ENCODE measurements at regions not wholly inside any gene's neighbourhood (a gene's known extent, or its start where the extent isn't known, plus 50 kb on each side); places are given as distances from the start of the nearest gene placed in this dataset.

DNA sequence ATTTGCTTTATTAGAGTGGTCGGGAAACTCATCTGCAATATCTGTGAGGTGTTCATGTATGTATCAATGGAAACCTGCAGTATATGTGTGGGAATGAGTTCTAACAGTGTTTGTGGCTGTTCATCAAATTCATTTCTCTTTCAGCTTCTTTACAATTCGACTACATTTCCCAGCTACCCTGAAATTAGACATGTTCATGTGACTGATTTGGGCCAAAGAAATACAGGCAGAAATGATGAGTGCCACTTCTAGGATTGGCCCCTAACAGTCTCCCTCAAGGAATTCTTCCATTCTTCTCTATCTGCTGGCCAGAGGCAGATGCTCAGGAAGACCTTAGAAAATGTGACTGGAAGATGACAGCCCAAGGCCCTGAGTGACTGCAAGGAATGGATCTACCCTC, 114.8 kb upstream of the WAC start:
- ChIA-PET CTCF (no interaction called here), POLR2A (no interaction called here), SMC1A (ENCODE audit: uncharacterized antibody, unreplicated experiment) (no interaction called here), RAD21 (ENCODE audit: unreplicated experiment) (no interaction called here)
- H3K27ac ChIP-seq (ENCODE audit: control insufficient read depth, insufficient read depth), result no peak overlapping the region
- no peak overlapping the region for H3K9ac ChIP-seq (ENCODE audit: control insufficient read depth, insufficient read depth, low read length)
- no peak for ATAC-seq
- in situ Hi-C loops (cut with MboI), result no loop called here
- H3K27me3 ChIP-seq (replicated peaks in 1 of 2; ENCODE audit: control insufficient read depth in 2 of 2, insufficient read depth in 2 of 2, low read length in 1 of 2), result no peaks in the 10 kb centered on the region
- H3K79me2 ChIP-seq (ENCODE audit: control insufficient read depth, insufficient read depth, low read length), result no peaks in the 10 kb centered on the region
- no peak for FAIRE-seq
- BruUV-seq (replicated peaks), result no TSS peak
- H3K4me2 ChIP-seq (ENCODE audit: control insufficient read depth, insufficient read depth), result no peak overlapping the region
- H3K36me3 ChIP-seq (ENCODE audit: control insufficient read depth in 2 of 2, insufficient read depth in 2 of 2, low read length in 1 of 2), result no peaks in the 10 kb centered on the region
- H3K4me1 ChIP-seq (ENCODE audit: control insufficient read depth, insufficient read depth, low read length), result no peaks in the 10 kb centered on the region
- H3K4me3 ChIP-seq, result no peak overlapping the region
- H4K20me1 ChIP-seq (ENCODE audit: control insufficient read depth, insufficient read depth), result no peaks in the 10 kb centered on the region
- H2AFZ ChIP-seq (ENCODE audit: control insufficient read depth, low read depth, low read length), result no peak overlapping the region
- WGBS (ENCODE audit: insufficient coverage, insufficient replicate concordance, low lambda C conversion rate, missing lambda C conversion rate), result 24% methylated on average over 2 of the region's 2 CpGs
- no peak for DNase-seq (ENCODE audit: low read depth, low spot score)
- intact Hi-C loops (cut with micrococcal nuclease; ENCODE audit: unreplicated experiment), result no loop called here
- TF ChIP-seq, protein P1, sequence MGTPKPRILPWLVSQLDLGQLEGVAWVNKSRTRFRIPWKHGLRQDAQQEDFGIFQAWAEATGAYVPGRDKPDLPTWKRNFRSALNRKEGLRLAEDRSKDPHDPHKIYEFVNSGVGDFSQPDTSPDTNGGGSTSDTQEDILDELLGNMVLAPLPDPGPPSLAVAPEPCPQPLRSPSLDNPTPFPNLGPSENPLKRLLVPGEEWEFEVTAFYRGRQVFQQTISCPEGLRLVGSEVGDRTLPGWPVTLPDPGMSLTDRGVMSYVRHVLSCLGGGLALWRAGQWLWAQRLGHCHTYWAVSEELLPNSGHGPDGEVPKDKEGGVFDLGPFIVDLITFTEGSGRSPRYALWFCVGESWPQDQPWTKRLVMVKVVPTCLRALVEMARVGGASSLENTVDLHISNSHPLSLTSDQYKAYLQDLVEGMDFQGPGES (IDR thresholded peaks at IDR 0.05), result no peak
- no peak for TF ChIP-seq KLF5 (IDR thresholded peaks at IDR 0.05; ENCODE audit: partially characterized antibody)
- TF ChIP-seq WRNIP1 (IDR thresholded peaks at IDR 0.05; ENCODE audit: borderline replicate concordance, low read depth, low read length), result no peak
- TF ChIP-seq, protein P2, sequence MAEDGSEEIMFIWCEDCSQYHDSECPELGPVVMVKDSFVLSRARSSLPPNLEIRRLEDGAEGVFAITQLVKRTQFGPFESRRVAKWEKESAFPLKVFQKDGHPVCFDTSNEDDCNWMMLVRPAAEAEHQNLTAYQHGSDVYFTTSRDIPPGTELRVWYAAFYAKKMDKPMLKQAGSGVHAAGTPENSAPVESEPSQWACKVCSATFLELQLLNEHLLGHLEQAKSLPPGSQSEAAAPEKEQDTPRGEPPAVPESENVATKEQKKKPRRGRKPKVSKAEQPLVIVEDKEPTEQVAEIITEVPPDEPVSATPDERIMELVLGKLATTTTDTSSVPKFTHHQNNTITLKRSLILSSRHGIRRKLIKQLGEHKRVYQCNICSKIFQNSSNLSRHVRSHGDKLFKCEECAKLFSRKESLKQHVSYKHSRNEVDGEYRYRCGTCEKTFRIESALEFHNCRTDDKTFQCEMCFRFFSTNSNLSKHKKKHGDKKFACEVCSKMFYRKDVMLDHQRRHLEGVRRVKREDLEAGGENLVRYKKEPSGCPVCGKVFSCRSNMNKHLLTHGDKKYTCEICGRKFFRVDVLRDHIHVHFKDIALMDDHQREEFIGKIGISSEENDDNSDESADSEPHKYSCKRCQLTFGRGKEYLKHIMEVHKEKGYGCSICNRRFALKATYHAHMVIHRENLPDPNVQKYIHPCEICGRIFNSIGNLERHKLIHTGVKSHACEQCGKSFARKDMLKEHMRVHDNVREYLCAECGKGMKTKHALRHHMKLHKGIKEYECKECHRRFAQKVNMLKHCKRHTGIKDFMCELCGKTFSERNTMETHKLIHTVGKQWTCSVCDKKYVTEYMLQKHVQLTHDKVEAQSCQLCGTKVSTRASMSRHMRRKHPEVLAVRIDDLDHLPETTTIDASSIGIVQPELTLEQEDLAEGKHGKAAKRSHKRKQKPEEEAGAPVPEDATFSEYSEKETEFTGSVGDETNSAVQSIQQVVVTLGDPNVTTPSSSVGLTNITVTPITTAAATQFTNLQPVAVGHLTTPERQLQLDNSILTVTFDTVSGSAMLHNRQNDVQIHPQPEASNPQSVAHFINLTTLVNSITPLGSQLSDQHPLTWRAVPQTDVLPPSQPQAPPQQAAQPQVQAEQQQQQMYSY (CRISPR knock-in tag; IDR thresholded peaks at IDR 0.05), result no peak
- no peak for TF ChIP-seq SMAD5 (IDR thresholded peaks at IDR 0.05; ENCODE audit: low read depth)
- no peak for TF ChIP-seq MXI1 (IDR thresholded peaks at IDR 0.05; ENCODE audit: low read depth, low read length)
- TF ChIP-seq CREM (IDR thresholded peaks at IDR 0.05; ENCODE audit: low read depth), result no peak
- no peak for TF ChIP-seq NR2F1 (conservative IDR thresholded peaks at IDR 0.05)
- no peak for TF ChIP-seq SMC3 (IDR thresholded peaks at IDR 0.05; ENCODE audit: borderline replicate concordance, low read length)
- TF ChIP-seq KDM1A (IDR thresholded peaks at IDR 0.05; ENCODE audit: borderline replicate concordance), result no peak
- TF ChIP-seq IRF4 (IDR thresholded peaks at IDR 0.05; ENCODE audit: low read depth, low read length), result no peak
- TF ChIP-seq, protein P3, sequence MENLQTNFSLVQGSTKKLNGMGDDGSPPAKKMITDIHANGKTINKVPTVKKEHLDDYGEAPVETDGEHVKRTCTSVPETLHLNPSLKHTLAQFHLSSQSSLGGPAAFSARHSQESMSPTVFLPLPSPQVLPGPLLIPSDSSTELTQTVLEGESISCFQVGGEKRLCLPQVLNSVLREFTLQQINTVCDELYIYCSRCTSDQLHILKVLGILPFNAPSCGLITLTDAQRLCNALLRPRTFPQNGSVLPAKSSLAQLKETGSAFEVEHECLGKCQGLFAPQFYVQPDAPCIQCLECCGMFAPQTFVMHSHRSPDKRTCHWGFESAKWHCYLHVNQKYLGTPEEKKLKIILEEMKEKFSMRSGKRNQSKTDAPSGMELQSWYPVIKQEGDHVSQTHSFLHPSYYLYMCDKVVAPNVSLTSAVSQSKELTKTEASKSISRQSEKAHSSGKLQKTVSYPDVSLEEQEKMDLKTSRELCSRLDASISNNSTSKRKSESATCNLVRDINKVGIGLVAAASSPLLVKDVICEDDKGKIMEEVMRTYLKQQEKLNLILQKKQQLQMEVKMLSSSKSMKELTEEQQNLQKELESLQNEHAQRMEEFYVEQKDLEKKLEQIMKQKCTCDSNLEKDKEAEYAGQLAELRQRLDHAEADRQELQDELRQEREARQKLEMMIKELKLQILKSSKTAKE (IDR thresholded peaks at IDR 0.05; ENCODE audit: low read depth, poor library complexity, severe bottlenecking), result no peak
- TF ChIP-seq CREB1 (IDR thresholded peaks at IDR 0.05; ENCODE audit: low read depth), result no peak
- TF ChIP-seq FOS (IDR thresholded peaks at IDR 0.05; ENCODE audit: borderline replicate concordance, extremely low read depth, insufficient read length), result no peak
- TF ChIP-seq ZNF622 (IDR thresholded peaks at IDR 0.05), result no peak
- H3K9me3 ChIP-seq (replicated peaks; ENCODE audit: control insufficient read depth, insufficient read depth, low read length), result no peaks in the 10 kb centered on the region

Data from GM12878 (cell line).